GM12892 (cell line): ENCODE measurements at regions not wholly inside any gene's neighbourhood (a gene's known extent, or its start where the extent isn't known, plus 50 kb on each side); places are given as distances from the start of the nearest gene placed in this dataset.

Experiments
- POLR2AphosphoS5 ChIP-seq: IDR thresholded peaks from 2 replicates; pipeline ENCODE4 v1.6.1; 2011; ENCODE audit warnings: low read depth, low read length, control low read depth
- TAF1 ChIP-seq: IDR thresholded peaks from 2 replicates; pipeline ENCODE4 v1.6.1; 2011; ENCODE audit warnings: low read depth, mild to moderate bottlenecking, control low read depth, low read length, borderline replicate concordance

DNA sequence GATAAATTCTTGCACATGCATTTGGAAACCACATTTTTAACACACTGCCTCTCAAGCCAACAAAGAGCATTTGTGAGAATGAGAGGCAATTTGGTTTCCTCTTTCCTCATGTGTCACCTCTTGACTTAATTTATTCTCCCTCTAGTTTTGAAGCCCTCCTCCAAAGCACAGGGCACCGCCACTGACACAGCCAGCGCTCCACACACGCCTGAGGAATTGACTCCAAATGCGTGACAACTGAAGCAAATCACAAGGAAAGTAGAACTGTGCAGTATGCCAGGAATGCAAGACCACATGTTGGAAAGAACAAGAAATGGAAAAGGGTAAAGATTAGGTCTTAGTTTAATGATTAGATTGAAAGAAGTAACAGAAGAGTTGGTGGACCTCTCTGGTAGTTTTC lies 173.3 kb downstream of the LSM5 start:
- TF ChIP-seq TAF1 (no peak), POLR2AphosphoS5 (no peak)
